NCI-H526 treated with DMSO at 0.1 percent for 48 hours (cell line): ENCODE measurements at regions not wholly inside any gene's neighbourhood (a gene's known extent, or its start where the extent isn't known, plus 50 kb on each side); places are given as distances from the start of the nearest gene placed in this dataset.
A peak's percentile ranks its signal among the peaks of the same experiment; 100 is the strongest.

Experiments used
- DNase-seq: peaks from one replicate; lab custom pipeline; 2025; lab: John Stamatoyannopoulos, UW

- DNase-seq, result no peak
Measured at GRCh38 chr2:10520154-10520553, 72.0 kb upstream of the ODC1 start.

GRCh38 chr2:10519394-10519740 is 71.2 kb upstream of the ODC1 start:
- no peak for DNase-seq

DNA sequence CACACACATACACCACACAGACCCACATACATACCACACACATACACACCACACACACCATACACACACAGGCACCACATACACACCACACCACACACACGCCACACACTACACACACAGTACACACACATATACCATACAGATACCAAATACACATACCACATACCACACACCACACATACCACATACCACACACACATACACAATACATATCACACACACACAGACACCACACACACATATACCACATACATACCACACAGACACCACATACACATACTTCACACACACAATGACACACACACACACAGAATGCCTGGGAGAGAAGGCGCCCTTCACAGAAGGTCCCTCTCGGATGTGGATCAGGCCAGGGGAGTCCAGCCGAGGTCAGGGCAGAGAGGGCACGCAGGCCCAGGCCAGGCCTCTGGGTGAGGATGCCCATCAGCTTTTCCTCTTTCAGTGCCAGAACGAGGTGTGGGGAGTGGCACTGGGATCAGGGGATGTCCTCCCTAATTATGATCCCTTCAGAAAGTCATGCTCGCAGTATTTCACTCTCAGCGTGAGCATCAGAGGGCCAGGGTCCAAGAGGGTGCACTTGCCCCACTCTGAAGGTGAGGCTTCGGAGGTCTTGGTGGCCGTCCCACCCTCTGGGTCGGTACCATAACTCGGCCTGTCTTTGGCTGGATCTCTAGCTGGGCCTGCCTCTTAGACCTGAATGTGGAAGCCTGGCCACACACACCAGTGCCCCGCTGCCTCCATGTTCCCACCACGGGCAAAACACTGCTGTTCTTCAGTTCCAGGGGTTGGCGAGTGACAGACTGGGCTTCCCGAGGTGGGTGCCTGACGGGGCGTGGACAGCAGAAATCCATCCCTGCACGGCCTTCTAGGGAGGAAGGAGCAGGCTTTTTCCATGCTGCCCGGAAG is 70.6 kb upstream of the ODC1 start:
- DNase-seq, result no peak

- no peak for DNase-seq
Measured at GRCh38 chr2:10517351-10518043, 69.4 kb upstream of the ODC1 start.

DNA sequence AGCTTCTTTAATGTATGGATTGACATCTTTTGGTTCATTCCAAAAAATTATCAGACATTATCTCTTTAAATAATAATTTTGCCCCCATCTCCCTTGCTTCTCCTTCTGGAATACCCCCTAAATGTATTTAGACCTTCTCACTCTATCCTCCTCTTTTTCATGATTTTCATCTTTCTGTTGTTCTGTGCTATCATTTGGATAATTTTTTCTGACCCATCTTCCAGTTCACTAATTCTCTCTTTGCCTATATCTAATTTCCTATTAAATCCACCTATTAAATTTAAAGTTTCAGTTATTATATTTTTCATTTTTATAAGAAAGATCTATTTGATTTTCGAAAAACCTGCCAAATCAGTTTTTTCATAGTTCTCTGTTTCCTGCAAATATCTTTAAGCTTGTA is 67.8 kb upstream of the ODC1 start:
- DNase-seq, result no peak

GRCh38 chr2:10514743-10515142 is 66.6 kb upstream of the ODC1 start:
- no peak for DNase-seq

GRCh38 chr2:10514273-10514672 is 66.1 kb upstream of the ODC1 start:
- no peak for DNase-seq

DNA sequence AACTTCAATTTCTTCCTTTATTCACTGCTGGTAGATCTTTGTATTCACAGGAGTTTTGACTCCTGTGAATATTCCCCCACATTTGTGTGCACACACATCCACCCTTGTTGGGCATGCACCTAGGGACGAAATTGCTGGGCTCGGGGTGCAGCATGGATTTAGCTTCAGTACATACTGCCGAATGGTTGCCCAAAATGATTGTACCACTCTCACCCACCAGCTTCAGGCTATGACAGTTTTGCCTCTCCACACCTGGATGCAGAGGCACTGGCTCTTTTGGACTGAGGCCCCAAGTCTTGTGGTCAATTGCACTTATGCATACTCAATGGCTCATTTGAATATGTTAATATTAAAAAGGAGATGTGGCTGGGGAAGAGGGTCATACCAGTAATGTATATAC is 65.1 kb upstream of the ODC1 start:
- DNase-seq, result peak; percentile 51

- no peak for DNase-seq
Measured at GRCh38 chr2:10508038-10508437, 59.9 kb upstream of the ODC1 start.

GRCh38 chr2:10507106-10507505 is 59.0 kb upstream of the ODC1 start:
- no peak for DNase-seq

- DNase-seq, result no peak
Measured at GRCh38 chr2:10504994-10505820, 57.1 kb upstream of the ODC1 start.

GRCh38 chr2:10504370-10504993 is 56.4 kb upstream of the ODC1 start:
- DNase-seq, result no peak

DNA sequence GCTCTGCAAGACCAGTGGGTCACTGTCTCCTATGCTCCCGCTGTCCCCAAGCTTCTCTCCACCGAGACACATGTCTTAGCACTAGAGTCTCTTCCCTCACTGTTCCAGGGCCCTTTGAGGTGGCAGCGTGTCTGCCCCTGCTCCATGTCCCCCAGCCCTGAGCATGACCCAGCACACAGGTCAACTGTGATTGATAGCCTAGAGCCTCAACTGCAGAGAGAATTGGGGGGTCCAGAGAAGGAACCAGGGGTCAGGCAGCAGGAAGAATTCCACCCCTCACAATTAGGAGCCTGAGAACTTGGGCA is 54.6 kb upstream of the ODC1 start:
- no peak for DNase-seq

GRCh38 chr2:10501980-10502802 is 54.1 kb upstream of the ODC1 start:
- DNase-seq, result no peak

DNA sequence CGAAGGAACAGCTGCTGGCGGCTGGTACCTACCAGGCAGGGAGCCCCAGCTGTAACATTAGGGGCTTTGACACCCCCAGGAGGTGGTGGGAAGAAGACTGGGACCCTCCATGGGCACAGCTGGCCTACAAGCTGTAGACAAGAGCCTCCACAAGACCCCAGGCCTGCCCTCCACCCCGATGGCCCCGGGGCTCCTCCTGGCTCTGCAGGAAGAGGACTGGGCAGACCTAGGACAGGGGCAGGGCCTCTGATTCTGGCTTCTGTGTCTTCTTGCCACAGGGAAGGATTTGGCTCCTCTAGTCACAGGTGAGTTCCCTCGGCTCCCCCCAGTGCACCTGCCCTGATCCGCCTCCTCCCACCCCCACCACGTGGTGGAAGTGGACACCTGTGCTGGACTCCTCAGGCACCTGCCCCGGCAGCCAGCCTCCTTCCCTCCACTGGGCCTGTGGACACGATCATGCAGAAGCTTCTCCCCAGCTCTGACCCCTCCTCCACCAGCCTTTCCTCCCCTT is 53.4 kb upstream of the ODC1 start:
- no peak for DNase-seq

- no peak for DNase-seq
Measured at GRCh38 chr2:10500601-10501361, 52.7 kb upstream of the ODC1 start.

DNA sequence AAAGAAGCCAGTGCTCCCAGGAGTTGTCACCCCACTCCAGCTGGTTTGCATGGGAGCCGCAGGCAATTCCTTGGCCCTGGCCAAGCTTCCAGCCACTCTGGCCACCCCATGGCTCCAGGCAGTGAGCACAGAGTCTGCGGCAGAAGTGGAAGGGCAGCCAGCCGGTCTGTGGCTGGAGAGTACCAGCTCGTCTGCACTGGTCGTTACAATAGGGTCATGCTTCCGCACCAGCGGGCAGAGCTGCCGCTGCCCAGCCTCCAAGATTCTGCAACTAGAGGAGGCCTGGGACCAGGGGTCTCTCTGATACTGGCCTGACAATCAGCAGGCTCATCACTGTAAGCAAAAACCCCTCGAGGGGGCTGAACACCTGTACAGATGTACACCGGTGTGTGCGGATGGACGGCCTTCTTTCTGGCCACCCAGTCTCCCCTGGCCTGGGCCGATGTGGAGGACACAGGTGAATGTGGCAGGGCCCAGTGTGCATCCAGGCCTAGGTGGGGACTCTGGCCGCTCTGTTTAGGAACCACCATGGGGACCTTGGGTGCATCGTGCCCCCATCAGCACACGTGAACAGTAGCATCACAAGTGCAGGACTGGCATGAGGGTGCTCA is 51.9 kb upstream of the ODC1 start:
- no peak for DNase-seq

GRCh38 chr2:10499275-10499907 is 51.3 kb upstream of the ODC1 start:
- DNase-seq, result no peak

DNA sequence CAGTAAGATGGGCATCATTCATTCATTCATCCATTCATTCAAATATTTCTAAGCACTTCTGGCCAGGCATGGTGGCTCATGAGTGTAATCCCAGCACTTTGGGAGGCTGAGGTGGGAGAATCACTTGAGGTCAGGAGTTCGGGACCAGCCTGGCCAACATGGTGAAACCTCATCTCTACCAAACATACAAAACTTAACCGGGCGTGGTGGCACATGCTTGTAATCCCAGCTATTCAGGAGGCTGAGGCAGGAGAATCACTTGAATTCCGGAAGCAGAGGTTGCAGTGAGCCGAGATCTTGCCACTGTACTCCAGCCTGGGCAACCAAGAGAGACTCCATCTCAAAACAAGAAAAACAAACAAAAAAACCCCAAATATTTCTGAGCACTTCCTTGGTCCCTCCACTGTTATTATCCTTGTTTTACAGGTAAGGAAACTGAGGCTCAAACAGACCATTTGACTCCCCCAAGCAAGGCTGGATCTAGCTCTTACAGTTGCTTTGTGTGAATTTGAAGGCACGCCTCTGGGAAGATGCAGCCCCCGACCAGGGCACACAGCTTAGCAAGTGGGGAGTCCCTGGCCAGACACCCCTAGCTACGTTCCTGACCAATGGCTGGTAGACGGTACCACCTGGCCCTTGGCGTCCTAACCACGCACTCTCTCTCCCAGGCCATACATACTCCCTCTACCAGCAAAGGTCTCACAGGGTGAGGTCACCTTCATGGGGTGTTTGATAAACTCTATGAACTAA is 50.6 kb upstream of the ODC1 start:
- no peak for DNase-seq
